C4-2B (cell line): ENCODE measurements at regions not wholly inside any gene's neighbourhood (a gene's known extent, or its start where the extent isn't known, plus 50 kb on each side); places are given as distances from the start of the nearest gene placed in this dataset.

ENCODE experiments used
- H3K27ac ChIP-seq: fragments of 450-650 bp; 2 replicates; pipeline ENCODE4 v1.5.1; 2017
- CTCF ChIP-seq: fragments of 450-650 bp; conservative IDR thresholded peaks from 2 replicates; pipeline ENCODE4 v1.5.1; 2017; ENCODE audit warnings: mild to moderate bottlenecking
- ZFX ChIP-seq: fragments of 450-650 bp; IDR thresholded peaks from 2 replicates; pipeline ENCODE4 v1.6.1; 2017

GRCh38 chr20:34177052-34177451 is 64.2 kb upstream of the ASIP start:
- no peak overlapping the region for H3K27ac ChIP-seq
- TF ChIP-seq ZFX (no peak), CTCF (no peak)

- no peak for TF ChIP-seq CTCF
- no peak for TF ChIP-seq ZFX
Observed at GRCh38 chr20:34179637-34180360, 61.4 kb upstream of the ASIP start.

GRCh38 chr20:34180460-34181120 is 60.6 kb upstream of the ASIP start:
- TF ChIP-seq ZFX (no peak), CTCF (no peak)
- peak overlapping the region; percentile 32; the same call in 1 of the 2 replicates for H3K27ac ChIP-seq

More at GRCh38 chr20:34179637-34180360, 61.4 kb upstream of the ASIP start:
- no peak overlapping the region for H3K27ac ChIP-seq

- no peak overlapping the region for H3K27ac ChIP-seq
- TF ChIP-seq ZFX: no peak
- TF ChIP-seq CTCF: no peak
Observed at GRCh38 chr20:34181484-34181883, 59.7 kb upstream of the ASIP start.

- no peak for TF ChIP-seq ZFX
- TF ChIP-seq CTCF: no peak
- H3K27ac ChIP-seq: no peak overlapping the region
Observed at GRCh38 chr20:34185766-34186620, 55.2 kb upstream of the ASIP start.

GRCh38 chr20:34189572-34190163 is 51.6 kb upstream of the ASIP start:
- no peak overlapping the region for H3K27ac ChIP-seq
- no peak for TF ChIP-seq ZFX
- TF ChIP-seq CTCF: no peak
